Fibroblast of upper back skin (primary cell): ENCODE measurements at regions not wholly inside any gene's neighbourhood (a gene's known extent, or its start where the extent isn't known, plus 50 kb on each side); places are given as distances from the start of the nearest gene placed in this dataset.
A peak's percentile ranks its signal among the peaks of the same experiment; 100 is the strongest.
"Not testable (repeated sequence)": the region's sequence is repeated elsewhere in the genome, so short reads cannot be mapped to it uniquely, and the experiment has no call there.

Experiments used
- DNase-seq: peaks from one replicate; pipeline ENCODE4 v3.0.0-alpha.2; 2013

DNA sequence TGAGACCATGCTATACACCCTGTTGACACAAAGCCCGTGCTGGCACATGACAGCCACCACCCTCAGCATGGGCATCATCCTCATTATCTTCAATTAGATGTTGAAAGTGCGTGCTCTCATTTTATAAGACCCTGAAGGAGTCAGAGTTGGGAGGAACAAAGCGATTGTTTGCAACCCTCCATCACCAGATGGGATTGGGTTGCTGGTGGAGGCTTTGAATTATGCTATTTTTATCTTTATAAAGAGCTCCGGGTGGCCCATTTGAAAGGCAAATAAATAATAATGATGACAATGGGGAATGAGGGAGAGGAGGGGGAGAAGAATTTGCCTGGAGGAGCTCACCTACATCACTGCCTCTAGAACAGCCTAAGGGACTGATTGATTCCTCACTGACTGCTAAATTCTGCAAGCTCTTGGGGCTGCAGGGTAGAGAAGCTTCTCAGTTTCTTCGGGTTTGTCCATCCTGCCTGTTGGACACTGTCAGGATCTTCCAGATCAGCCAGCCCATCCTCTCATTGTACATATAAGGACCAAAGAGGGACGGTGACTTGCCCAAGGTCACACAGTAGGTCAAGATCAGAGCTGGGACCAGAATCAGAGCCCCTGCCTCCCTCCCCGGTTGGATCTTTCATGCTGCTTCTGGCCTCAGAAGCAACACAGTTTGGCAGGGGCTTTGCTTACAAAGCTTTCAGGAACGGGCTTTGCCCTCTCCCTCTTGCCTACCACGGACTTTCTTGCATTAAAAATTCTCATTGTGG, 130.9 kb upstream of the ZBTB40 start:
- no peak for DNase-seq

DNA sequence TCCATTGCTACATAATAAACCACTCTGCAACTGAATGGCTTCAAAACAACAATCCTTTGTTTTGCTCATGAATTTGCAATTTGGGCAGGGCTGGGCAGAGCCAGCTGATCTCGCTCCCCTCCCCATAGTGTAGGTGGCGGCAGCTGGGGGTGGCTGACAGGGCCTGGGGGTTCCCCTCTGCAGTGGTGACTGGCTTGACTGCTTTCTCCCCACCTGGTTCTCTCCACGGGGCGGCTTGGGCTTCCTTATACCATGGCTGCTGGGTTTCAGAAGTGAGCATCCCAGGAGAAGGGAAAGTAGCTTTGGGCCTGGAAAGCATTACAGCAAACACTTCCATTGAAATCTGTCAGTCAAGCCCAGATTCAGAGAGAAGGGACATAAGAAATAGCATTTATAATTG, 129.7 kb upstream of the ZBTB40 start:
- DNase-seq: no peak

DNA sequence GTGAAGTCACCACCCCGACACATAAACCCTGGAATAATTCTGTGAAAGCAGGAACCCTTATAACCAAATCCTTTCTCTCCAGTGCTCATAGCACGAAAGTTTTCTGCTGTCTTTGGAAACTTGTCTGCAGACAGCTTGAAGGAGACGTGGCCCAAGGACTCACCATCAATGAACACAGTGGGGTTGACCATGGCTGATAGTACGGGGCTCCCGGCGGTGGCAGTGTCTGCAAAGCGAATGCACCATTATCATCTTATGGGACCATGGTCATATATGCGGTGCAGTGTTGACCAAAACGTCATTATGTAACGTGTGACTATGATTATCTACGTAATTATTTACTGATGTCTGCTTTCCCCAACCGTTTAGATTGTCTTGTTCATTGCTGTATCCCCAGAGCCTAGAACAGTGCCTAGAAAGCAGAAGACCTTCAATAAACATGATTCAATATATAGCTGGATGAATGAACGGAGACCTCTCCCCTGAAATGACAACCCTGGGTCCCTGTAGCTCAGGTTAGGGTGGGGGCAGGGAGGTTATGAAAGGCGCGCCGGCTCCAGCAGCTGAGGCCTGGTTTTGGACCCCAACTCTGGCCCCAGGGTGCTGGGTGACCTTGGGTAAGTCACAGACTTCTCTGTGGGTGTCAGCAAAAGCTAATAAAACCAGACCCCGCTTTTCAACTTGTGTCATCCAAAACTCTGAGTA, 128.4 kb upstream of the ZBTB40 start:
- DNase-seq: no peak

DNA sequence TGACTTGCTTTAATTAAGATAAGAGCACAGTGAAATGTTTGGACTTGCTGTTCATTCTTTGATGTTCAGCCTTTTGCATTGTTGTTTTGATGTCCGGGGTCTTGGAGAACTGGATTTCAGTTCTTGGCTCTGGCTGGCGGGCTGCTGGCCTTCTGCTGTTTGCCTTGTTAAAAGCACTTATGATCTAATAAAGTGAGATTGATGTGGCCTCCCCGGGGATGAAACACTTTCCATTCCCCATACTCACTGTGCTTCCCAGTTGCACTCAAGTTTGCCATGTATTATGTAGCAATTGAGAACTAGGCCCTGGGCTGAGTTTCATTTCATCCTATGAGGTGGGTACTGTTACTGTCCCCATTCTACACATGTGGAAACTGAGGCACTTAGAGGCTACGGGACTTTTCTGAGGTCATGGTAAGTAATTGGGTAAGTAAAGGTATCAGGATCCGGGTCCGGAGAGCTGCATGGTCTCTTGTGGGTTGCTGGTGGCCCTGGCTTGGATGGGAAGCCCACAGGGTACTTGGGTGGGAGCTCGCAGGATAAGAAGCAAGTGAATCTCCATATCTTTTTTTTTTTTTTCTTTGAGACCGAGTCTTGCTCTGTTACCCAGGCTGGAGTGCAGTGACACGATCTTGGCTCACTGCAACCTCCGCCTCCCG, 127.7 kb upstream of the ZBTB40 start:
- no peak for DNase-seq

DNA sequence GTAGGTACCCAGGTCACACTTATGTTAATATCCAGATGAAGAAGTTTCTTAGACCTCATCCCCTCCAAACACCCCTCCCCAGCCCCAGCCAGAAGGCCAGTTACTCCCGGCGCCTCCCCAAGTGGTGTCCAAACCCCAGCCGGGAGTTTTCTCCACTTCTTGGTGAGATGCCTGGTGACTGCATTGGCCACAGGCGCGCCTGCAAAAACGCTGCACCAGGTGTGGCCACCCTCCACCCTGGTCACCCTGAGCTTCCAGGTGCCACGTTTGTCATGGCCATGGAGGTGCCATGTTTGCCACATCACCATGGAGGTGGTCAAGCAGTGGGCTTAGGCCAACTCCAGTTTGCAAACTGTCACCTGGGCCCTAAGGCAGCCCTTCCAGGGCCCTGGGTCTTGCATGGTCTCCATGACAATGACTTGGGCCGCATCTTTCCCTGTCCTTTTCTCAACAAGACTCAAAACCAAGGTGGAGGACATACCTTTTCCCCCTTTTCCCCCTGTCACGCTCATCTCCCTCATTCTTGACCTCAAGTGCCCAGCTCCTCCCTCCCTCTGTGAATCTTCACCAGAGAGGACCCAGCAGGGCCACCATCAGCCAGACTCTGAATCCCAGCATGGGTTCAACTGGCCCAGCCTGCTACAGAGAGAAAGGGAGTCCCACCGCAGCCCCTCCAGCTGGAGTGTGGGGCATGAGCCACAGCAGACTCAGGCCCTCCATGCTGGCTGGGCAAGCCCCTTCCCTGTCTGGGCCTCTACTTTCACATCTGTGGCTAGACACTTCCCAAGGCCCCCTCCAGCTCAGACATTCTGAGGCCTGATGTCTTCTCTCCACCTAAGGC, 125.9 kb upstream of the ZBTB40 start:
- no peak for DNase-seq

DNA sequence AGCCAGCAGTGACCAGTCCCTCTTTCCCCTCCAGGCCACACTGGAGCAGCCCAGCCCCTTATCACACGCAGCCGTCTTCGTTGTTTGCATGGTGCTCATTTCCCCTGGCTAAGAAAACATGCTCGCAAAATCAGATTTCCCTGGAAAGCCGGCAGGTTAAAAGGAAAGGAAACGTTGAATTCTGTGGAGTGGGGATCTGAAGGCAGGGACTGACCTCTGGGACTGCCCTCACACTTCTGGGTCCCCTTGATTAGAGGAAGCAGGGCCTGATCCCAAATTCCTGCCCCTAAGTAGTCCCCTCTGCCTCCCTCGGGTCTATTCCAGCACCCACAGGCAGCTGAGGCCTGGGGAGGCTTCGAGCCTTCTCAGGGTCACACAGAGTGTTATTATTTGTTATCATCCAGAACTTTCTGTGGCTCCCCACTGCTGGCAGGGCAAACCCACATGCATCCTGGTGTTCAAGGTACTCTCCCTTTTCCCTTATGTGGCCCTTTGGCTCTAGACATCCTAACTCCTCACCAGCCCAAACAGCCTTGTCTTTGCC, 125.2 kb upstream of the ZBTB40 start:
- DNase-seq: no peak

DNA sequence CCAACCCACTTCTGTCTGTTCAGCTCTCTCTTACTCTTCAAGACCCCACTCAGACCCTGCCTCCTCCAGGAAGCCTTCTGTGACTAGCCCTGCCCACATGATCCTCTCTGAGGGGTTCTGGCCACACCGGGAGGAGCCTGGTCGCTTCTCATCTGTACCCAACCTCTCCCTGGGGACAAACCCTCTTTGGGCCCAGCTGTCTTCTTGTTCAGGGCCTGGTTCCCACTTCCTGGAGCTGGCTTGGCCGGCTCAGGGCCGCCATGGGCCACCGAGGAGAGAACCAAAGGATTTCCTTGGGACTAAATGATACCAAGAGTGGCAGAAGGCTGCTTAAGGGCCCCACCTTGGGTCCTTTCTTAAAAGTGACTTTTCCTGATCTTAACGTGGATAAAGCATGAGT, 124.7 kb upstream of the ZBTB40 start:
- no peak for DNase-seq

DNA sequence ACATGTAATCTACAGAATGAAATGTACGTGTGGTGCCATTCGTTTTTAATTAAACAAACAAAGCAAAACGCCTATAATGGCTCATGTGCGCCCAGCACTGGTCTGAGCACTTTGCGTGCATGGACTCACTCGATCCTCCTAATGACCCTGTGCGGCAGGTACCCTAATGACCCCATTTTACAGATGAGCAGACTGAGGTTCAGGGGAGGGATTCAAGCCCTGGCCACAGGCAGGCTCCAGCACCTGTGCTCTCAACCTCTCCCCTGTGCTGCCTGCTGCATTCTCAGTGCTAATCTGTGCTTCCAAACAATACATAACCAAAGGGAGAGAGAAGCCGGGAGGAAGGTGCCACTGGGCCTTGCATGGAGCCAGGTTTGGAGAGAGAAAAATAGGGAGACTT, 124.2 kb upstream of the ZBTB40 start:
- no peak for DNase-seq

DNA sequence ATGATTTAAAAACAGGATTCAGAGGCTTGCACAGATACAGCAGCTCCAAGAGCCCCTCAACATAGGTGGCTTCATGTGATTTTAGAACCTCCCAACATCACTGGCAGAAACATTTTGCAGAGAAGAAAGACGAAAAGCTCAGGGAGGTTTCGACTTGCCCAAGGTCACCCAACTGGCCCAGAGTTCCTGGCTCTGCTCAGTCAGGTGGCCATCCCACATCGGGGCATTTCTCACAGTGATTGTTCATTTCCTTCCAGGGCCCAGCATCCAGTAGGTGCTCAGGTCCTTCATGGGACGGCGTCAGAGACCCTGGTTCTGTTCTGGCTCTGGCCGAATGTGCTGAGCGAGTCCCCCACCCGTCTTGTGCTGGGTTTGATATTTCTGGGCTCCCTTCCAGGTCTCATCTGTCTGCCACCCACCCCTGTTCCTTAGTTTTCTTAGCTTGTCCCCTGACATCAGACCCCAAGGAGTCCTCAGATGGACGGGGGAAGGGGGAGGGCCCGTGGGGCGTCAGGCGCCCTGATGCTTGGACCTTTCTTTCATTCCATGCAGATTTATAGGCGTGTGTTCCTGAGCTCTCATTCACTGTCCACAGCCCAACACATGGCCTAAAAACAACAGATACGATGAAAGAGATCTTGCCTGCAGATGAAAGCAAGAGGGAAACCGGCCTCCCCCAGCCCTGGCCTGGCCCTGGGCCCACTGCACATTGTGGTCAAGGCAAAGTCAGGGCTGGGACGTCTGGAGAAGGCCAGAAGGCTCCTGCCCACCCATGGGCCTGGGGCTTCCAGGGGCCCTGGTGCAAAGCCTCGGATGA, 123.1 kb upstream of the ZBTB40 start:
- no peak for DNase-seq

DNA sequence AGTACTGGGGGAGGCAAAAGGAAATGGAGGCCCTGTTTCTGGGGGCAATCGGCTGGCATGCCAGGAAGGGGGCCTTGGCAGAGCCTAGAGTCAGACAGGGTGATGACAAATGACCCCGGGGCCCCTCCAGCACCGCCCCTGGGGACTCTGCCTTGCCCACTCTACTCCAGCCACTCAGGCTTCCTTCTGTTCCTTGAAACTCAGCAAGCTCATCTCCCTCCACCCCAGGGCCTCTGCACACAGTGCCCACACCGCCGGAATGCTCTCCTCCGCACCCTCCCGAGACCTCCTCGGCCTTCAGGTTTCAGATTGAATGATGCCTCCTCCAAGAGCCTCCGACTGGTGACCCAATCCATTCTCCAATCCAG, 122.5 kb upstream of the ZBTB40 start:
- no peak for DNase-seq

DNA sequence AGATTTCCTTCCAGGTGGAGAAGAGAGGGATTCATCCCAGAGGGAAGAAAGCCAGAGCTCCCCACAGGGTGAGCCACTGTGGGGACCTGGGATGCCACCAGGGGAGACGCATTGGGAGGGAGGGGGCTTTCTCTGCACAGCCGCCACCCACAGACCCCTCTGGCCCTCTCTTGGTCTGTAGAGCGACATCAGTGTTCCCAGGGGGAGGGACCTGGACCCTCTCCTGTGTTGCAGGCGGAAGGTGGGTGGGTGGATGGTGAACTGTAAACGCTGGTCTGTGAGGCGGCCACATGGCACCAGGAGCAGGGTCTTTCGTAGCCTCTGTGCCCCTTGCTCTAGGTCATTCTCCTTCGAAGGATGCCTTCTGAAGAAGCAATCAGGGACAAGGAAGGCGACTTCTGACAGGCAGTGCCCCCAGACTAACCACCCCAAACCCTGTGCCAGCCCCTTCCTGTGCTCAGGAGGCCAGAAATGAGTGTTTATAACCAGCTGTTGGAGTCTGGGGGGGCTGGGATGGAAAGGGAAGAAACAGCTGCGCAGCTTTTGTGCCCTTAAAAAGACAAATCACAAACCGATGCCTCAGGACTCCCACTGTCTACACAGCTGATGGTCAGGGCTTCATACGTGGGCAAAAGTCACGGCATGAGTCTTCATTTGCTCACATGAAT, 121.4 kb upstream of the ZBTB40 start:
- no peak for DNase-seq

DNA sequence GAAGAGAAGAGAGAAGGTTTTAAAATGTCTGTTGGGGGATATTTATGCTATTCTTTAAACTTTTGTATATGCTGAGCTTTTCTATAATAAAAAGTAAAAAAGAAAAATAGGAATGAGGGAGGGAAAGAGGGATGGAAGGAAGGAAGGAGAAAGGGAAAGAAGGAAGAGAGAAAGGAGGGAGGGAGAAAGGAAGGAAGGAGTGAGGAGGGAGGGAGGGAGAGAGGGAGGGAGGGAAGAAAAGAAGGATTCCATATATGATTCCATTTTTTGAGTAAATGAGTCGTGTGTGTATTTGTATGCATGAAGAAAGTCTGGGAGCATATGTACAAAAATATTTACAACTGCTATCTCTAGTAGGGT, 120.9 kb upstream of the ZBTB40 start:
- DNase-seq: no peak

DNA sequence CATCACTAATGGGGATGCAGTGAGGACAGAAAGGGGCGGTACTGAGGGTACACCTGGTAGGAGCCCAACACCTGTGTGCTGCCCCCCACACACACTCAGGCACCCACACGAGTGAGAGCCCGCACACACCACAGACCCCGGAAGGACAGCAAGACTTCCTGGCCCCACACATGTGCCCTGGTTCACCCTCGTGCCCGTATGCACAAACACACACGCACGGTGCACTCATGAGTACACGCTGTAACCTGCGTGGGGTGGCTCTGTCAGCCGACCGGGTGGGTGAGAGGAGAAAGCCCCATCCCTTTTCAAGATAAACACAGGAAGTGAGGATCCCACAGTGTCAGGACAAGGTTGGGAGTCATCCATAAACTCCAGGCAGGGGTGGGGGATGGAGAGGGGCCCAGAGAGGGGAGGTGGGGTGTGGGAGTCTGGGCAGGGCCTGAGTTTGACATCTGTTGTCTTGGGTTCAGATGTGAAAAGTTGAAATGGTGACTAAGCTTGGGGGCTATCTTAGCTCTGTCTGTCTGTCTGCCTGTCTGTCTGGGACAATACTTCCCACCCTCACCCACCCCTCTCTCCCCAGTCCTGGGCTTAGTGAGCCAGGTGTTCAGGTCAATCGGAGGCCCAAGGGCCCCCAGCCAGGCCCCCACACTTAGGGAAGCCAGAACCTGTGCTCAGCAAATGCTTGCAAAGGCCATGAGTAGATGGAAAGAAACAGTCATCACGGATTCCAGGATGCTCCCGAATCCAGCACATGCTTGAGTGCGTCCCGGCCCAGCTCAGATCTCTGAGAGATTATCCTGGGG, 119.8 kb upstream of the ZBTB40 start:
- DNase-seq: peak; percentile 34

DNA sequence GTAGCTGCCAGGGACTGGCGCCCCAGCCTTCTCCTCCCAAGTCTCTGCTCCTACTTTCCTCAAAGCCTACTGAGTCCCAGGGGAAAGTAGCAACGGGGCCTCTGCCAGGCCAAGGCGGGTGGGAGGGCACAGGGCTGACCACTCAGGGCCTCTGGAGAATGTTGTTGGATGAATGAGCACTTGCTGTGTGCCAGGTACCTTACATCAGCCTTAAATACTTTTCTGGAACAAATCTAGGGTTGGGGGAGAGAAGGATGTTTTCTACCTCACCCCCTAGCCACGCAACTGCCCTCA, 119.3 kb upstream of the ZBTB40 start:
- DNase-seq: no peak

DNA sequence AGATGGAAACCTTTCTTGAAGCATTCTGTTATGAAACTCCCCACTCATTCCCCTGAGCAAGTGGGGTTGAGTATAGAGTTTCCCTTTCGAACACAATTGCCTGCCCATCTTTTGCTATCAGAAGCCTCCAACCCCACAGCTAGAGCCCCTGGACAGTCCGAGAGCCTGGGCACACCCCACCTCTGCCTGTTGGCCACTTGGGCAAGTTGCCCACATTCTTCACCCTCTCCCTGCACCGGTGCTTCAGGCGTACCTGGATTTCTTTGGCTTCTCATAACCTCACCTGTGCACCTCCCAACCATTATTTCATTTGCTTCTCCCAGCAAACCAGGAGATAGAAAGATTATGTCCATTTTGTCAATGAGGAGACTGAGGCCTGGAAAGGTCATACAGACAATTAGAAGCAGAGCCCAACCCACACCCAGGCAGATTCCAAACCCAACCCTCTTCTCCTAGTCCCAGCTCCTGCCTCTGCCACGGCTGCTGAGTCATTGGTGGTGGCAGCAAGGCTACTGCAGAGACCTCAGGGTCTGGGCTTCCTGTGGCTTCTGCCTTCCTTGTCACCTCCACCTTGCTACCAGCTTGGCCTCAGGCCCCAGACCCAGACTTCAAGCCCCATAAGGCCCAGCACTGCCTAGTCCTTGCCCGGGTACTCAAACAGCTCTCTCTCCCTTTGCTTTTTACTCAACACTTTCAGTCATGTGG, 118.7 kb upstream of the ZBTB40 start:
- DNase-seq: no peak

DNA sequence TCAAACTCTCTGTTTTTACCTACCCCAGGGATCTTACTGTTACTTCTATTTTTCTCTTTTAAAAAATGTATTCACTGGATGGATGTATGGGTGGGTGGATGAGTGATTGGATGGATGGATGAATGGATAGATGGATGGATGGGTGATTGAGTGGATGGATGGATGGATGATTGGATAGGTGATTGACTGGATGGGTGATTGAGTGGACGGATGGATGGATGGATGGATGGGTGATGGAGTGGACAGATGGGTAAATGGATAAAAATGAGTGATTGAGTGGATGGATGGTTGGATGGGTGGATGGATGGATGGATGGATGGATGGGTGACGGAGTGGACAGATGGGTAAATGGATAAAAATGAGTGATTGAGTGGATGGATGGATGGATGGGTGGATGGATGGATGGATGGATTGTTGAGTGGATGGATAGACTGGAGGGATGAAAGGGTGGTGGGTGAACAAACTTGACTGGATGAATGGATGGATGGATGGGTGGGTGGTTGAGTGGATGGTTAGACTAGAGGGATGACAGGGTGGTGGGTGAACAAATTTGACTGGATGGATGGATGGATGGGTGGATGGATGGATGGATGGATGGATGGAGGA, 118.0 kb upstream of the ZBTB40 start:
- DNase-seq: no peak

DNA sequence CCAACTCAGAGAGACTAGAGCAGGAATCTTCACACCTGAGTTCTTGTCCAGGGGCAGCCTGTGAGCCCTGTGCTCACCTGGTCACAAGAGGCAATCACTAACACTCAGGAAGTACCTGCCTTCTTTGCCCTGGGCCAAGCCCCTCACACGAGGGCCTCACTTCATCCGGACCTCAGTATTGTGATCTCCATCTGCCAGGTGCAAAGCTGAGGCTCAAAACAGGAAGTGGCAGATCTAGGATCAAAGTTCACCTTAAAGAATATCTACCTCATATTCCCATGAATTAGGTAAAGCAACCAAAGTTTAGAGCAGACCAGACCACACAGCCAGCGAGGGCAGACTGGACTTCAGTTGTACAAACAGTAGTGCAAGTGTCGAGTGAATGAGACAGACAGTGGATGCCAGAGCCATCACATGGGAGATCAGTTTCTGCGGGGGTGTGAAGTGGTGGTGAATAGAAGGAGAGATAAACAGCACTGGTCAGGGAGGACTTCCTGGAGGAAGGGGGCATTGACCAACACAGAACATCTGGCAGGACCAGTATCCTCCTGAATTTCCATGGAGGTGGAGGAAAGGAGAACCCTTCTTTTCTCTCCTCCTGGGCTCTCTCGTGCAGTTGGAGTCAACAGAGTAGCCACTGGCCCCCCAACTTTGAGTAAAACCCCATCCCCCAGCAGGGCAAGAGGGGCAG, 116.6 kb upstream of the ZBTB40 start:
- DNase-seq: no peak

DNA sequence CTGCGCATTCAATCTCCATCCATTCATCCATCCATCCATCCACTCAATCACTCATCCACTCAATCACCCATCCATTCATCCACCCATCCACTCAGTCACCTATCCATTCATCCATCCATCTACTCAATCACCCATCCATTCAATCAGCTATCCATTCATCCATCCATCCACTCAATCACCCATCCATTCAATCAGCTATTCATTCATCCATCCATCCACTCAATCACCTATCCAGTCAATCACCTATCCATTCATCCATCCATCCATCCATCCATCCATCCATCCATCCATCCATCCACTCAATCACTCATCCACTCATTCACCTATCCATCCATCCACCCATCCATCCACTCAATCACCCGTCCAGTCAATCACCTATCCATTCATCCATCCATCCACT, 115.4 kb upstream of the ZBTB40 start:
- not testable (repeated sequence) for DNase-seq
